ENCODE measurements at regions not wholly inside any gene's neighbourhood (a gene's known extent, or its start where the extent isn't known, plus 50 kb on each side); places are given as distances from the start of the nearest gene placed in this dataset.
"Not testable (repeated sequence)": the region's sequence is repeated elsewhere in the genome, so short reads cannot be mapped to it uniquely, and the experiment has no call there.

DNA sequence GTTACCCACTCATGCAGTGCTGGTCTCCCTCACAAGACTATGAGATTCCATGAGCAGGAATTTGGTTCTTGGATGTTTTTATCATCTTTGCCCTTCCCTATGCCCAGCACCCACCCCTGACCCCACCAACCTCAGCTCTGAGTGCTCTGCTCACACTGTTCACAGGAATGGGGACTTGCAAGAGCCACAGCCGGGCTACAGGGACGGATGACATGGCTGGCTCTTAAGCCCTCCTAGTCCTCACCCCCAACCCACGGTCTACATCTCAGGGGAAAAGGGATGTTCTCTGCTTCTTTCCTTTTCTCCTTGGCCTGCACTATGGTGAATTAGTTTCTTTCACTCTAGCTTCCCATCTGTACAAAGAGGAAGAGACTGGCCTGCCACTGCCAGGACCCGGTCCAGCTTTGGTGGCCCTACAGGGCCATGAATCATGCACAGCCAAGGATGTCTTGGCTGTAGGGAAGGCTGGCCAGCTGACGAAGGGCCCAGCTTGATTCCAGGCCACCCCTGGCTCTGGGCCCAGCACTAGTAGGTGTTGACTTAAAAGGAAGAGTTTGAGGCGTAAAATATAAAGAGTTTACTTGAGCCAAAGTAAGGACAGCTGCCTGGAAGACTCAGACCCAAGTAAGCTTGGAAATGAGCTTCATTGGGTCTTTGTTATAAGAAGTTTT, 79.7 kb upstream of the MTLN start:
- CTCF ChIA-PET (ENCODE audit: low intra/inter-chr PET ratio); H4K20me1 ChIP-seq (replicated peaks; ENCODE audit: control insufficient read depth, insufficient read depth, low read length); ATAC-seq; FAIRE-seq; H3K79me2 ChIP-seq (ENCODE audit: control insufficient read depth, insufficient read depth, low read length); H3K4me1 ChIP-seq (replicated peaks in 1 of 2; ENCODE audit: control insufficient read depth in 2 of 2, insufficient read depth in 2 of 2, low read length in 2 of 2); DNase-seq (ENCODE audit: extremely low read depth in 1 of 4, low spot score in 3 of 4); in situ Hi-C loops (cut with MboI); H3K27ac ChIP-seq (ENCODE audit: extremely low read depth, low read depth, low read length); H3K9me1 ChIP-seq (ENCODE audit: control insufficient read depth, insufficient read depth, low read length); BruUV-seq (replicated peaks); H3K9me3 ChIP-seq (replicated peaks; ENCODE audit: control insufficient read depth, insufficient read depth, low read depth, low read length); H3K27me3 ChIP-seq (ENCODE audit: control insufficient read depth in 2 of 2, insufficient read depth in 2 of 2, low read length in 2 of 2); H3K36me3 ChIP-seq (ENCODE audit: control insufficient read depth, insufficient read depth, low read length); H3K9ac ChIP-seq (ENCODE audit: insufficient read depth in 1 of 2, low read depth in 2 of 2, low read length in 2 of 2); intact Hi-C loops (cut with micrococcal nuclease); POLR2A ChIA-PET; H2AFZ ChIP-seq (ENCODE audit: low read depth, low read length); H3K4me3 ChIP-seq; H3K4me2 ChIP-seq (ENCODE audit: insufficient read depth, low read length): not testable (repeated sequence)
- WGBS (ENCODE audit: insufficient coverage, low coverage, missing lambda C conversion rate): 0% methylated on average over 5 of the region's 6 CpGs

GRCh38 chr2:110287817-110288216, 75.5 kb upstream of the MTLN start:
- in situ Hi-C loops (cut with MboI): not testable (repeated sequence)

GRCh38 chr2:110287253-110287652, 74.9 kb upstream of the MTLN start:
- H3K79me2 ChIP-seq (ENCODE audit: control insufficient read depth, insufficient read depth, low read length); H3K9me3 ChIP-seq (replicated peaks; ENCODE audit: control insufficient read depth, insufficient read depth, low read depth, low read length); CTCF ChIA-PET (ENCODE audit: low intra/inter-chr PET ratio); H3K27ac ChIP-seq (ENCODE audit: extremely low read depth, low read depth, low read length); DNase-seq (ENCODE audit: extremely low read depth in 1 of 4, low spot score in 3 of 4); FAIRE-seq; H3K4me2 ChIP-seq (ENCODE audit: insufficient read depth, low read length); H3K9ac ChIP-seq (ENCODE audit: insufficient read depth in 1 of 2, low read depth in 2 of 2, low read length in 2 of 2); H4K20me1 ChIP-seq (replicated peaks; ENCODE audit: control insufficient read depth, insufficient read depth, low read length); H3K36me3 ChIP-seq (ENCODE audit: control insufficient read depth, insufficient read depth, low read length); H3K27me3 ChIP-seq (ENCODE audit: control insufficient read depth in 2 of 2, insufficient read depth in 2 of 2, low read length in 2 of 2); H3K4me3 ChIP-seq; POLR2A ChIA-PET; H3K4me1 ChIP-seq (replicated peaks in 1 of 2; ENCODE audit: control insufficient read depth in 2 of 2, insufficient read depth in 2 of 2, low read length in 2 of 2); H2AFZ ChIP-seq (ENCODE audit: low read depth, low read length); intact Hi-C loops (cut with micrococcal nuclease); BruUV-seq (replicated peaks); in situ Hi-C loops (cut with MboI); H3K9me1 ChIP-seq (ENCODE audit: control insufficient read depth, insufficient read depth, low read length); ATAC-seq: not testable (repeated sequence)
- no CpG with 5 or more reads among the region's 3 CpGs for WGBS (ENCODE audit: insufficient coverage, low coverage, missing lambda C conversion rate)

More at GRCh38 chr2:110287817-110288216, 75.5 kb upstream of the MTLN start:
- intact Hi-C loops (cut with micrococcal nuclease); ATAC-seq; H4K20me1 ChIP-seq (replicated peaks; ENCODE audit: control insufficient read depth, insufficient read depth, low read length); POLR2A ChIA-PET; CTCF ChIA-PET (ENCODE audit: low intra/inter-chr PET ratio); H3K79me2 ChIP-seq (ENCODE audit: control insufficient read depth, insufficient read depth, low read length); H3K9me1 ChIP-seq (ENCODE audit: control insufficient read depth, insufficient read depth, low read length); H3K4me1 ChIP-seq (replicated peaks in 1 of 2; ENCODE audit: control insufficient read depth in 2 of 2, insufficient read depth in 2 of 2, low read length in 2 of 2); BruUV-seq (replicated peaks); H3K27ac ChIP-seq (ENCODE audit: extremely low read depth, low read depth, low read length); H3K36me3 ChIP-seq (ENCODE audit: control insufficient read depth, insufficient read depth, low read length); H3K4me2 ChIP-seq (ENCODE audit: insufficient read depth, low read length); H2AFZ ChIP-seq (ENCODE audit: low read depth, low read length); H3K4me3 ChIP-seq; DNase-seq (ENCODE audit: extremely low read depth in 1 of 4, low spot score in 3 of 4); H3K9me3 ChIP-seq (replicated peaks; ENCODE audit: control insufficient read depth, insufficient read depth, low read depth, low read length); H3K27me3 ChIP-seq (ENCODE audit: control insufficient read depth in 2 of 2, insufficient read depth in 2 of 2, low read length in 2 of 2); FAIRE-seq; H3K9ac ChIP-seq (ENCODE audit: insufficient read depth in 1 of 2, low read depth in 2 of 2, low read length in 2 of 2): not testable (repeated sequence)
- no CpG with 5 or more reads among the region's 8 CpGs for WGBS (ENCODE audit: insufficient coverage, low coverage, missing lambda C conversion rate)

GRCh38 chr2:110285002-110285401, 72.7 kb upstream of the MTLN start:
- H4K20me1 ChIP-seq (replicated peaks; ENCODE audit: control insufficient read depth, insufficient read depth, low read length); ATAC-seq; CTCF ChIA-PET (ENCODE audit: low intra/inter-chr PET ratio); H3K9ac ChIP-seq (ENCODE audit: insufficient read depth in 1 of 2, low read depth in 2 of 2, low read length in 2 of 2); H2AFZ ChIP-seq (ENCODE audit: low read depth, low read length); H3K4me3 ChIP-seq; H3K4me1 ChIP-seq (replicated peaks in 1 of 2; ENCODE audit: control insufficient read depth in 2 of 2, insufficient read depth in 2 of 2, low read length in 2 of 2); in situ Hi-C loops (cut with MboI); POLR2A ChIA-PET; BruUV-seq (replicated peaks); H3K4me2 ChIP-seq (ENCODE audit: insufficient read depth, low read length); DNase-seq (ENCODE audit: extremely low read depth in 1 of 4, low spot score in 3 of 4); FAIRE-seq; H3K9me1 ChIP-seq (ENCODE audit: control insufficient read depth, insufficient read depth, low read length); intact Hi-C loops (cut with micrococcal nuclease); H3K27me3 ChIP-seq (ENCODE audit: control insufficient read depth in 2 of 2, insufficient read depth in 2 of 2, low read length in 2 of 2); H3K36me3 ChIP-seq (ENCODE audit: control insufficient read depth, insufficient read depth, low read length); H3K79me2 ChIP-seq (ENCODE audit: control insufficient read depth, insufficient read depth, low read length); H3K27ac ChIP-seq (ENCODE audit: extremely low read depth, low read depth, low read length); H3K9me3 ChIP-seq (replicated peaks; ENCODE audit: control insufficient read depth, insufficient read depth, low read depth, low read length): not testable (repeated sequence)
- no CpG with 5 or more reads among the region's 8 CpGs for WGBS (ENCODE audit: insufficient coverage, low coverage, missing lambda C conversion rate)

Data from K562 (cell line).